Stimulated activated naive CD8-positive, alpha-beta T cell treated with anti-CD3 and anti-CD28 coated beads, Interleukin-15, amount 100 ng/mL, for 72 hours (primary cell): ENCODE measurements at regions not wholly inside any gene's neighbourhood (a gene's known extent, or its start where the extent isn't known, plus 50 kb on each side); places are given as distances from the start of the nearest gene placed in this dataset.
A peak's percentile ranks its signal among the peaks of the same experiment; 100 is the strongest.
"Not testable (repeated sequence)": the region's sequence is repeated elsewhere in the genome, so short reads cannot be mapped to it uniquely, and the experiment has no call there.

Source experiments
- ATAC-seq: fragments of 150-1000 bp; cut with Tn5 transposase; 2 replicates; pipeline ENCODE4 v1.10.0; 2021; ENCODE audit warnings: mild to moderate bottlenecking, moderate library complexity
- DNase-seq, 2 donors: peaks; one replicate each; pipeline ENCODE4 v3.0.0; 2021 to 2022
- H3K27ac Mint-ChIP-seq, 2 donors: one replicate each; pipeline ENCODE4 v1.8.0; 2022; ENCODE audit warnings: mild to moderate bottlenecking in 2 of 2, mixed read lengths in 2 of 2, moderate library complexity in 2 of 2
- H3K27me3 Mint-ChIP-seq: one replicate; pipeline ENCODE4 v1.8.0; 2022; ENCODE audit warnings: mixed read lengths
- H3K4me1 Mint-ChIP-seq: one replicate; pipeline ENCODE4 v1.8.0; 2022; ENCODE audit warnings: mild to moderate bottlenecking, mixed read lengths
- H3K4me3 Mint-ChIP-seq, 2 donors: one replicate each; pipeline ENCODE4 v1.8.0; 2022; ENCODE audit warnings: mild to moderate bottlenecking in 2 of 2, mixed read lengths in 2 of 2, moderate library complexity in 1 of 2
- H3K9me3 Mint-ChIP-seq, 2 donors: one replicate each; pipeline ENCODE4 v1.8.0; 2022; ENCODE audit warnings: mixed read lengths in 2 of 2

DNA sequence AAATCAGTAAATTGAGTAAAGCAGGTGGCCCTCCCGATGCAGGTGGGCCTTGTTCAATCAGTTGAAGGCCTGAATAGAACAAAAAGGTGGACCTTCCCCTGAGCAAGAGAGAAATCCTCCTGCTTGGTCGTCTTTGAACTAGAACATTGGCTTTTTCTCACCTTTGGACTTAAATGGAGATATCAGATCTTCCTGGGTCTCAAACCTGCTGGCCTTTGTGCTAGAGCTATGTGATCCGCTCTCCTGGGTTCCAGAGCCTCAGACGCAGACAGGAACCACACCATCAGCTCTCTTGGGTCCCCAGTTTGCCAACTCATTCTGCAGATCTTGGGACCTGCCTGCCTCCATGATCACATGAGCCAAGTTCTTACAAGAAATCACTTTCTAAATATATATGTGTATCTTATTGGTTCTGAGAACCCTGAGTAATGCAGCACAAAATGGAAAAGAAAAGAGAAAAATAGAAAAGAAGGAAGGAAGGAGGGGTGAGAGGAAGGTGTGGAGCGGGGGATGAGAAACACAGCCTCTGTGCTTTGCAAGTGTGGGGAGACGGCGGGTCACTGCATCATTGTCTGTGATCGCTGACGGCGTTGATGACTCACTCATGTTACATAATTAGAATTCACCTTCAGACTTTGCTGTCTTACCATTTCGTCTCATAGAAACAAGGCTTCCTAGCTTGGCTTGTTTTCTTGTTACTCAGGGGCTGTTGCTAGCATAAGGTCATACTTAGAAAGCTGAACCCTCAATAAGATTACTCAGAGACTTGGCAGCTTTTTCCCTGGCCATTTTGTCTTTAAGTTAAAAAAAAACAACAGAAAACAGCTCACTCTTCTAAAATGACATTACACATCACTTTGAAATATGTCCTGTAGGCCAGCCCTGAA lies 85.7 kb upstream of the NEDD9 start:
- Mint-ChIP-seq H3K4me1 (peaks cover 61% of the 10 kb centered on the region), H3K4me3 (peak overlapping the region in 1 of 2 donors; percentile 6), H3K27ac (peak overlapping the region; percentile 66 to 94), H3K27me3 (no peaks in the 10 kb centered on the region), H3K9me3 (peaks cover 5 to 7% of the 10 kb centered on the region in 2 donors)
- ATAC-seq (peak; percentile 97), DNase-seq (peak; percentile 56 to 75)

DNA sequence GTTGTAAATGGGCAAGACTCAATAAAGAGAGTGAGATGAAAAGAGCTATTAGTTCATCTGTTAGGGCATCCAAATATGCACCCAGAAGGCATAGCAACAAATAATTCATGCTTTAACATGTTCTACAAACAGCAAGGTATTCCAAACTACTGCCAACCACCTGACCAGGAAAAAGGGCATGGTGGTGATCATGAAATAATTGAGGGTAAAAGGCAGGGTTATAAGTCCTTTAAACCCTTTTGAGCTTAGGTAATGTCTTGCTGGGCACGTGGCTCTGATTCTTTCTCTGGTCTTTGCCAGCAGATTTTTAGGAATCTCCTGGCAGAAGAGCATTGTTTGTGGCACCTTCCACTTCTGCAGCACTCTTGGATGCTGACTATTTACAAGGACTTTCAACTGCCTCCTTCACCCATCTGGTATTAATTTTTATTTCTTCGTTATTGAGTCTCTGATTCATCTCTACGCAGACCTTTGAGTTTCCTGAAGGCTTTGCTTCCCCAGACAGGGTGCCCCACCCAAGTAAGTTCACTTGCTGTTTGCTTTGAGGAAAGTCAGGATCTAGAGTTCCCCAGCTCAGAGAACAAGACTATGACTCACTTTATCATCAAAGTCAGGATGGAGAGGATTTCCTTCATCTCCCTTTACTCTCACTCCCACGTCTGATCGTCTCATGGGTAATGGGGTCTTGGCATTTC lies 83.4 kb upstream of the NEDD9 start:
- Mint-ChIP-seq H3K4me1 (peaks cover 52% of the 10 kb centered on the region), H3K27me3 (no peaks in the 10 kb centered on the region), H3K4me3 (no peak overlapping the region), H3K27ac (peak overlapping the region in 1 of 2 donors; percentile 40), H3K9me3 (peaks cover 11 to 16% of the 10 kb centered on the region in 2 donors)
- ATAC-seq (no peak), DNase-seq (no peak)

DNA sequence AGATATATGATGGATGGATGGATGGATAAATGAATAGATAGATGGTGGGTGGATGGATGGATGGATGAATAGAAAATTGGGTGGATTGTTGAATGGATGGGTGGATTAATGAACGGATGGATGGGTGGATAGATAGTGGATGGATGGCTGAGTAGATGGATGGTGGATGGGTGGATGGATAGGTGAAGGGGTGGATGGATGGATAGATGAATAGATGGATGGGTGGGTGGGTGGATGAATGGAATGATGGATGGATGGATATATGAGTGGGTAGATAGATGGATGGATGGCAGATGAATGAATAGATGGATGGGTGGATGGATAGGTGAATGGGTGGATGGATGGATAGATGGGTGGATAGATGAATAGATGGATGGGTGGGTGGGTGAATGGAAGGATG lies 80.7 kb upstream of the NEDD9 start:
- no peak for ATAC-seq
- no peak for DNase-seq

DNA sequence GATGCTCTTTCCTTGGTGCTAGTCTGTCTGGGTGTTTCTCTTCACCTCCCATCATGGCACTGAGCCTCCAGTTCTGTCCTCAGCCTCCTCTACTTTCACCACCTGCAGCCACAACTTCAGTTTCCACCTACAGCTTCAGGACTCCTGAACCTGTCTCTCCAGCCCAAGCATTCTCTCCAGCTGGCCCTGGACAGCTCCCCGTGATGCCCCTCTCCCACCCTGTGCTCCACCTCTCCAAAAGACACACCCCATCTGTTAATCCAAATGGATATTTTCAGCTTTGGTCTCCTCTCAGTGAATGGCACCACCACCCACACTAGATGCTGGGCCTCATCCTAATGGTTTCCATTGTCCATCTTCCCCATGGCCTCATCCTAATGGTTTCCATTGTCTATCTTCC lies 79.5 kb upstream of the NEDD9 start:
- DNase-seq: no peak
- Mint-ChIP-seq H3K27me3 (no peaks in the 10 kb centered on the region), H3K4me3 (no peak overlapping the region), H3K27ac (peak overlapping the region; percentile 20 to 83), H3K4me1 (peaks cover 33% of the 10 kb centered on the region), H3K9me3 (peaks cover 11% of the 10 kb centered on the region in 2 donors)
- no peak for ATAC-seq

More for the DNA sequence above, 80.7 kb upstream of the NEDD9 start:
- Mint-ChIP-seq H3K4me3 (no peak overlapping the region), H3K27me3 (no peaks in the 10 kb centered on the region), H3K9me3 (peaks cover 11% of the 10 kb centered on the region in 2 donors), H3K4me1 (peaks cover 33% of the 10 kb centered on the region), H3K27ac (no peak overlapping the region)

DNA sequence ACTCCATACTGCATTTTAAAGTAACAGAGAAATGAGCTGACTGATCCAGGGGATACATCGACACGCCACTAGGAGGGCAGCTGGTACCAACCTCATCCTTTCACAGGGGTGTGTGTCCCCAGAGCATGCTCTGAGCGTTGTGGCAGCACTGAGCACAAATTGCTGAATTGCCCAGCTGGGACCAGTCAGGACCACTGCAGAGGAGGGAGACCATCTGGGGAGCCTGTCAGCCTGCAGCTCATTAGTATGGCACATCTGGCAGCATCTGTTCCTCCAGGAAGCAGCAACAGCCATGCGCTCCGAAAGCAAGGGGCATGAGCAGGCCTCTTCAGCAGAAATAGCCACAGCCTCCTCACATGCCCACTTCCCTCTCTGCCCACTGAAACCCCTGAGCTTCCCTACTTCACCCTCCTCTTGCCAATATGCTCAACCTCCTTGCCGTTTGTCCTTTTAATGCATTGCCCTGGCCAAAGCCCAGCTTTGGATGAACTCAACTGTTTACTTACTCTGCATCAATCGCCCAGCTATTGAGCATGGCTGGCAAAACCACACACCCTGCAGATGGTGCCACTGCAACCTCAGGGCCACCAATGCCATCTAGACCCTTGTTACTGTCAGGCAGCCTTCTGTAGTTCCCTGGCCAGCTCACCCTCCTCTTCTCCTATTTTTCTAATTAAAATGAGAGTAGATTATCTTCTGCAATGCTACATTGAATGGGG lies 77.6 kb upstream of the NEDD9 start:
- Mint-ChIP-seq H3K27ac (no peak overlapping the region), H3K9me3 (peaks cover 11% of the 10 kb centered on the region in 2 donors), H3K4me1 (peaks cover 28% of the 10 kb centered on the region), H3K4me3 (no peak overlapping the region), H3K27me3 (no peaks in the 10 kb centered on the region)
- DNase-seq (no peak), ATAC-seq (no peak)

DNA sequence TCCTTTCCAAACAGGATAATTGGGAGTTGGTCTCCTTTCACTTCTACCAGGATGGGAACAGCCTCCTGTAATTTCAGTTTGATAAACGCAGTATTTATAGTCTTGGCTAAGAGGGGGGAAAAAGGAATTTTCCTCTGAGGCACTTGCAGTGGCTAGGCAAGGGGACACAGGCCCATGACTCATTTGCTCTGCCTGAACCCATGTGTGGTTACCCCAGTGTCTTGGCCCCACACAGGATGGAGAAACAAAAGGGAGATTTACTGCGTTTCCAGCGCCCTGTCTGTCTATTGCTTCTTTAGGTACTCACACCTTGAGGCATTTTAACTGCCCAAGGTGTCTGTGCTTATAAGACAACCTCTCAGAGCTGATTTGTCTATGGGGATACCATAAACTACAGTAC lies 74.8 kb upstream of the NEDD9 start:
- Mint-ChIP-seq H3K4me3 (no peak overlapping the region), H3K4me1 (peaks cover 33% of the 10 kb centered on the region), H3K27me3 (no peaks in the 10 kb centered on the region), H3K27ac (peak overlapping the region in 1 of 2 donors; percentile 71), H3K9me3 (peaks cover 2 to 10% of the 10 kb centered on the region in 2 donors)
- DNase-seq: peak in 1 of 2 donors; percentile 15
- peak; percentile 80 for ATAC-seq

DNA sequence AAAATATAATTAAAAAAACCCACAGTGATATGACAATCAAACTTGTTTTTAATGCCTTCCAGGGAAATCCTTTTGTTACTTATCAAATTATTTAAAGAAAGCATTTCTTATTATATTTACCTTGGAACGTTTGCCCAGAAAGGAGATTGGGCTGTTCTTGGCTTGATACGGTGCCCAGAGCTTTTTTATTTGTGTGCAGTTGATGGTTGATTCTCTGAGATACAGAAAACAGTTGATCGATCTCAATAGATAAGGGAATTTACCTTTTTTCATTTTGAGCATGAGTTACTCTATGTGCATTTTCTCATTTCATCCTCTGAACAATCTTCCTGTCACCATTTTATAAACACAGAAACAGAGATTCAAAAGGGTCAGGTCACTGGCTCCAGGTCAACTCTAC lies 72.5 kb upstream of the NEDD9 start:
- Mint-ChIP-seq H3K9me3 (peaks cover 7 to 15% of the 10 kb centered on the region in 2 donors), H3K27ac (no peak overlapping the region), H3K4me3 (no peak overlapping the region), H3K27me3 (no peaks in the 10 kb centered on the region), H3K4me1 (peaks cover 46% of the 10 kb centered on the region)
- DNase-seq: no peak
- no peak for ATAC-seq

DNA sequence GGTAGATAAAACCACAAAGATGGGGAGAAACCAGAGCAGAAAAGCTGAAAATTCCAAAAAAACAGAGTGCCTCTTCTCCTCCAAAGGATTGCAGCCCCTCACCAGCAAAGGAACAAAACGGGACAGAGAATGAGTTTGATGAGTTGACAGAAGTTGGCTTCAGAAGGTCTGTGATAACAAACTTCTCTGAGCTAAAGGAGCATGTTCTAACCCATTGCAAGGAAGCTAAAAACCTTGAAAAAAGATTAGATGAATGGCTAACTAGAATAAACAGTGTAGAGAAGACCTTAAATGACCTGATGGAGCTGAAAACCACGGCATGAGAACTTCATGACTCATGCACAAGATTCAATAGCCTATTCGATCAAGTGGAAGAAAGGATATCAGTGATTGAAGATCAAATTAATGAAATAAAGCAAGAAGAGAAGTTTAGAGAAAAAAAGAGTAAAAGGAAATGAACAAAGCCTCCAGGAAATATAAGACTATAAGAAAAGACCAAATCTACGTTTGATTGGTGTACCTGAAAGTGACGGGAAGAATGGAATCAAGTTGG lies 67.5 kb upstream of the NEDD9 start:
- Mint-ChIP-seq H3K27ac (peak overlapping the region in 1 of 2 donors; percentile 67), H3K9me3 (peaks cover 20 to 28% of the 10 kb centered on the region in 2 donors), H3K4me1 (peaks cover 42% of the 10 kb centered on the region)
- DNase-seq, ATAC-seq, H3K27me3 Mint-ChIP-seq, H3K4me3 Mint-ChIP-seq: not testable (repeated sequence)

DNA sequence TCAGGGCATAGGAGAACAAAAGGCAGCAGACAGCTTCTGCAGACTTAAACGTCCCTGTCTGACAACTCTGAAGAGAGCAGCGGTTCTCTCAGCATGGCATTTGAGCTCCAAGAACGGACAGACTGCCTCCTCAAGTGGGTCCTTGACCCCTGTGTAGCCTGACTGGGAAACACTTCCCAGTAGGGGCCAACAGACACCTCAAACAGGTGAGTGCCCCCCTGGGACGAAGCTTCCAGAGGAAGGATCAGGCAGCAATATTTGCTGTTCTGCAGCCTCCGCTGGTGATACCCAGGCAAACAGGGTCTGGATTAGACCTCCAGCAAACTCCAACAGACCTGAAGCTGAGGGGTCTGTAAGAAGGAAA lies 66.9 kb upstream of the NEDD9 start:
- DNase-seq, H3K4me3 Mint-ChIP-seq, H3K27me3 Mint-ChIP-seq, ATAC-seq: not testable (repeated sequence)
- peaks cover 20 to 34% of the 10 kb centered on the region in 2 donors for H3K9me3 Mint-ChIP-seq
- peaks cover 44% of the 10 kb centered on the region for H3K4me1 Mint-ChIP-seq
- H3K27ac Mint-ChIP-seq: peak overlapping the region in 1 of 2 donors; percentile 69

DNA sequence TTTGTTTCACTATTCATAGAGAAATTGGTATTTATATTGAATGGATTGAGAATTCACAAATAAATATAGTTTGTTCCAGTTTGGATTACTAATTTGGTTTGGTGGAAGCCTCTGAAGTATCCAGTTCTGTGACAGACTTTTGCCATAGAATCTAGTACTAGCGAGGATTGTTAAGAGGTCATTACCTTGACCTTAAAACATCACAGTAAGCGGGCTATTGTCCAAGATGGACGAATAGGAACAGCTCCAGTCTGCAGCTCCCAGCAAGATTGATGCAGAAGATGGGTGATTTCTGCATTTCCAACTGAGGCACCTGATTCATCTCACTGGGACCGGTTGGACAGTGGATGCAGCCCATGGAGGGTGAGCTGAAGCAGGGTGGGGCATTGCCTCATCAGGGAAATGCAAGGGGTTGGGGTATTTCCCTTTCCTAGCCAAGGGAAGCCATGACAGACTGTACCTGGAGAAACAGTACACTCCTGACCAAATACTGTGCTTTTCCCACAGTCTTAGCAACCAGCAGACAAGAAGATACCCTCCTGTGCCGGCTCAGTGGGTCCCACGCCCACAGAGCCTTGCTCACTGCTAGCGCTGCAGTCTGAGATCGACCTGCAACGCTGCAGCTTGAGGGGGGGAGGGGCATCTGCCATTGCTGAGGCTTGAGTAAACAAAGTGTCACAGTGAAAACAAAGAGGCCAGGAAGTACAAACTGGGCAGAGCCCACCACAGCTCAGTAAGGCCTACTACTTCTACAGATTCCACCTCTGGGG lies 66.4 kb upstream of the NEDD9 start:
- H3K27ac Mint-ChIP-seq: peak overlapping the region in 1 of 2 donors; percentile 51
- H3K4me1 Mint-ChIP-seq: peaks cover 49% of the 10 kb centered on the region
- H3K9me3 Mint-ChIP-seq: peaks cover 20 to 38% of the 10 kb centered on the region in 2 donors
- DNase-seq (no peak), ATAC-seq (no peak)
- H3K27me3 Mint-ChIP-seq: no peaks in the 10 kb centered on the region
- H3K4me3 Mint-ChIP-seq: no peak overlapping the region

DNA sequence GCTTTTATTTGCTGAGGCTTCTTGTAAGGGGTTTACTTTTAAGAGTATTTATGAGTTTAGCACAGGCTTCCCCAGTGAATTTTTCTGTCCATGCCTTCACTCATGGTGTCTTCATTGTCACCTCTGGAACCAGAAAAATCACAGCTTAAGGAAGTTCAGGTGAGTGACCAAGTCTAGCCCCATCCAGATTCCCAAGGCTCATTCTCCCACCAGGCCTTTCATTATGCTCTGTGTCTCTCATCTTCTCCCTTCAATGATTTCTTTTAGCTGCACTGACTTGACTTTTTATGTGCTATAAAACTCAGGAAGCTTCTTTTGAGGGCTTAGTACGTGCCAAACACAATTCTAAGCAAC lies 64.9 kb upstream of the NEDD9 start:
- H3K4me1 Mint-ChIP-seq: peaks cover 47% of the 10 kb centered on the region
- no peak overlapping the region for H3K4me3 Mint-ChIP-seq

DNA sequence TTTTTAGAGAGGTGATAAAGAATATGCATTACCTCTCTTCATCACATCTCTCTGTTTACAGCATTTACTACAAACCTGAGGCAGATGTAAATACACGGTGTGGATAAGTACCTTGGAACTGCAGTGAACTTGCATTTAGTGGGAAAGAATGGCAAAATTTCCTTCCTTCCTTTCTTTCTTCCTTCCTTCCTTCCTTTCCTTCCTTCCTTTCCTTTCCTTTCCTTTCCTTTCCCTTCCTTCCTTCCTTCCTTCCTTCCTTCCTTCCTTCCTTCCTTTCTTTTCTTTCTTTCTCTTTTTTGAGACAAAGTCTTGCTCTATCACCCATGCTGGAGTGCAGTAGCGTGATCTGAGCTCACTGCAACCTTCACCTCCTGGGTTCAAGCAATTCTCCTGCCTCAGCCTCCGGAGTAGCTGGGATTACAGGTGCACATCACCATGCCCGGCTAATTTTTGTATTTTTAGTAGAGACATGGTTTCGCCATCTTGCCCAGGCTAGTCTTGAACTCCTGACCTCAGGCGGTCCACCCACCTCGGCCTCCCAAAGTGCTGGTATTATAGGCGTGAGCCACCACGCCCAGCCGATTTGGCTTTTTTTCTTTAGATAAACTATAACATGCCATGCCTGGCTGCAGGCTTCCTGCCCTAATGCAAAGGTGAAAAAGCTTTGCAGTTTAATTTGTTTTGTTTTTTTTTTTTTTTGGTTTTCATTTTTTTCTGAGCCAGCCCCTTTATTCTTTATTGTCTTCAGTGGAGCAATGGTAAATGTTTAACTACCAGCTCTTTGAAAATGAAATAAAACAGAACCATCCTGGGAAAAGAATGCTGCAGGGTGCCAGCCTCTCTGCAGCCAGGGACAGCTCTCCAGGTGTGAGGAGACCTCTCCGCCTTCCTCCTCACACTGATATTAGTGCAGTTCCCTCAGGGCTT lies 64.2 kb upstream of the NEDD9 start:
- Mint-ChIP-seq H3K27ac (no peak overlapping the region), H3K4me1 (peaks cover 49% of the 10 kb centered on the region), H3K4me3 (no peak overlapping the region), H3K27me3 (no peaks in the 10 kb centered on the region), H3K9me3 (peaks cover 18 to 28% of the 10 kb centered on the region in 2 donors)
- no peak for ATAC-seq
- no peak for DNase-seq

More for the DNA sequence above, 64.9 kb upstream of the NEDD9 start:
- no peak for ATAC-seq
- Mint-ChIP-seq H3K27me3 (no peaks in the 10 kb centered on the region), H3K27ac (no peak overlapping the region), H3K9me3 (peaks cover 20 to 28% of the 10 kb centered on the region in 2 donors)
- DNase-seq: no peak

DNA sequence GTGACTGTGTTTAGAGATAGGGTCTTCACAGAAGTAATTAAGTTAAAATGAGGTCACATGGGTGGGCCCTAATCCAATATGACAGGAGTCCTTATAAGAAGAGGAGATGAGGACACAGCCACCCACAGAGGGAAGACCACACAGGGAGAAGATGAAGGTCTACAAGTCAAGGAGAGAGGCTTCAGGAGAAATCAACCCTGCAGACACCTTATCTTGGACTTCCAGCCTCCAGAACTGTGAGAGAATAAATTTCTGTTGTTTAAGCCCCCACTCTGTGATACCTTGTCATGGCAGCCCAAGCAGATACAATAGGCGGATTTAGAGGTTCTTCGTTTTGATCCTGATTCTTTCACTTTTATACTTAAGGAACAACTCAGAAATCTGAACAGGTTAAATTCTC lies 63.5 kb upstream of the NEDD9 start:
- DNase-seq: no peak
- Mint-ChIP-seq H3K4me1 (peaks cover 49% of the 10 kb centered on the region), H3K27me3 (no peaks in the 10 kb centered on the region), H3K9me3 (peaks cover 16 to 28% of the 10 kb centered on the region in 2 donors), H3K27ac (no peak overlapping the region), H3K4me3 (no peak overlapping the region)
- ATAC-seq: no peak

DNA sequence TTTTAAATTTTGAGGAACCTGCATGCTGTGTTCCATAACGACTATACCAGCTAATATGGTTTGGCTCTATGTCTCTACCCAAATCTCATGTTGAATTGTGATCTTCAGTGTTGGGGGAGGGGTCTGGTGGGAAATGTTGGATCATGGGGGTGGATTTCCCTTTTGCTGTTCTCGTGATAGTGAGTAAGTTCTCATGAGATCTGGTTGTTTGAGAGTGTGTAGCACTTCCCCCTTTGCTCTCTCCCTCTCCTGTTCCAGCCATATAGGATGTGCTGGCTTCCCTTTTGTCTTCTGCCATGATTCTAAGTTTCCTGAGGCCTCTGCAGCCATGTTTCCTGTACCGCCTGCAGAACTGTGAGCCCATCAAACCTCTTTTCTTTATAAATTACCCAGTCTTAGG lies 61.8 kb upstream of the NEDD9 start:
- peaks cover 32% of the 10 kb centered on the region for H3K4me1 Mint-ChIP-seq
- H3K9me3 Mint-ChIP-seq: peaks cover 11 to 27% of the 10 kb centered on the region in 2 donors
- no peak overlapping the region for H3K4me3 Mint-ChIP-seq
- no peaks in the 10 kb centered on the region for H3K27me3 Mint-ChIP-seq
- no peak for DNase-seq
- no peak for ATAC-seq
- H3K27ac Mint-ChIP-seq: peak overlapping the region; percentile 30 to 66
